ENCODE measurements at regions not wholly inside any gene's neighbourhood (a gene's known extent, or its start where the extent isn't known, plus 50 kb on each side); places are given as distances from the start of the nearest gene placed in this dataset.

GRCh38 chr2:59029058-59029457, 787.9 kb upstream of the FANCL start:
- 90% methylated on average over 6 of the region's 6 CpGs; no CpG with 5 or more reads in 1 of the 2 experiments for WGBS, 2 experiments (ENCODE audit: extremely low coverage in 1 of 2, insufficient coverage in 1 of 2, insufficient read length in 1 of 2, insufficient replicate concordance in 2 of 2, low coverage in 1 of 2, low lambda C conversion rate in 2 of 2, missing lambda C conversion rate in 1 of 2)
- Histone ChIP-seq H4K20me1 (replicated peaks in 1 of 2; ENCODE audit: control insufficient read depth in 1 of 2, insufficient read depth in 2 of 2, low read length in 2 of 2) (no peaks in the 10 kb centered on the region), H2BK5ac (ENCODE audit: low read depth, low read length) (no peak overlapping the region), H3K23ac (ENCODE audit: insufficient read length) (no peak overlapping the region), H3K36me3 (ENCODE audit: control insufficient read depth in 2 of 4, insufficient read depth in 4 of 4, low read length in 3 of 4) (no peaks in the 10 kb centered on the region), H4K8ac (ENCODE audit: extremely low read depth, insufficient read depth, low read length) (0 out of 2 replicates have a peak overlapping the region, but pooled peaks have one; percentile 51), H2BK20ac (ENCODE audit: low read length) (no peak overlapping the region), H2AFZ (ENCODE audit: low read length) (no peak overlapping the region), H3K27ac (ENCODE audit: low read depth, low read length) (no peak overlapping the region), H4K5ac (ENCODE audit: insufficient read length, low read depth, low read length) (no peak overlapping the region), H3K56ac (replicated peaks; ENCODE audit: insufficient read length, low read depth, low read length) (no peak overlapping the region), H3K23me2 (ENCODE audit: low read depth, low read length) (no peaks in the 10 kb centered on the region), H3K79me2 (ENCODE audit: control insufficient read depth in 1 of 2, insufficient read depth in 2 of 2, low read length in 2 of 2) (no peaks in the 10 kb centered on the region), H3K9ac (replicated peaks in 1 of 4; ENCODE audit: extremely low read depth in 1 of 4, low read depth in 3 of 4, low read length in 3 of 4) (no peak overlapping the region), H3K4me3 (ENCODE audit: extremely low read depth in 1 of 4, insufficient read depth in 2 of 4, low read depth in 3 of 4, low read length in 4 of 4) (no peak overlapping the region), H3K4ac (replicated peaks; ENCODE audit: insufficient read length, low read depth, low read length) (no peak overlapping the region), H3K4me1 (replicated peaks in 1 of 4; ENCODE audit: control insufficient read depth in 3 of 4, insufficient read depth in 4 of 4, low read length in 3 of 4) (no peaks in the 10 kb centered on the region), H2AK5ac (ENCODE audit: low read depth, low read length) (no peak overlapping the region), H3K18ac (ENCODE audit: extremely low read depth, low read length) (no peak overlapping the region), H3K4me2 (ENCODE audit: insufficient read depth in 1 of 2, low read depth in 2 of 2, low read length in 2 of 2) (no peak overlapping the region), H3K27me3 (replicated peaks in 1 of 4; ENCODE audit: control insufficient read depth in 3 of 4, extremely low read depth in 1 of 4, insufficient read depth in 3 of 4, low read length in 3 of 4) (no peaks in the 10 kb centered on the region), H2BK15ac (ENCODE audit: low read length) (no peak overlapping the region), H3K79me1 (ENCODE audit: low read depth, low read length) (no peaks in the 10 kb centered on the region), H3K9me3 (ENCODE audit: insufficient read depth in 2 of 2, low read depth in 1 of 2, low read length in 1 of 2) (no peaks in the 10 kb centered on the region), H2BK120ac (replicated peaks; ENCODE audit: low read depth, low read length) (no peak overlapping the region), H2BK12ac (ENCODE audit: low read depth, low read length) (no peak overlapping the region), H4K91ac (replicated peaks; ENCODE audit: insufficient read length, low read length) (no peak overlapping the region), H3K14ac (ENCODE audit: insufficient read length) (no peak overlapping the region)
- DNase-seq (ENCODE audit: low read depth in 1 of 2, low spot score in 2 of 2) (no peak), FAIRE-seq (no peak)
- CTCF ChIA-PET (ENCODE audit: partially characterized antibody), result no interaction called here
- POLR2A ChIA-PET (ENCODE audit: partially characterized antibody), result no interaction called here
- TF ChIP-seq CBX8 (IDR thresholded peaks at IDR 0.05; ENCODE audit: borderline replicate concordance, low read depth, low read length) (no peak), KDM1A (IDR thresholded peaks at IDR 0.05; ENCODE audit: borderline replicate concordance, low read length) (no peak), SP1 (IDR thresholded peaks at IDR 0.05; ENCODE audit: low read depth, low read length) (no peak), POLR2AphosphoS5 (IDR thresholded peaks at IDR 0.05; ENCODE audit: low read depth, low read length) (no peak), MAFK (IDR thresholded peaks at IDR 0.05; ENCODE audit: low read depth, low read length) (no peak), TAF1 (IDR thresholded peaks at IDR 0.05; ENCODE audit: low read depth, low read length) (no peak), JUN (IDR thresholded peaks at IDR 0.05; ENCODE audit: low read depth, low read length) (no peak), RXRA (IDR thresholded peaks at IDR 0.05; ENCODE audit: insufficient read depth, low read depth, low read length) (no peak), KDM5A (IDR thresholded peaks at IDR 0.05; ENCODE audit: low read length) (no peak), SIN3A (conservative IDR thresholded peaks at IDR 0.05 in 1 of 2, IDR thresholded peaks at IDR 0.05 in 1 of 2; ENCODE audit: low read depth in 1 of 2, low read length in 2 of 2) (no peak), PHF8 (conservative IDR thresholded peaks at IDR 0.05; ENCODE audit: low read depth, low read length) (no peak)
